NK-92 treated with Interleukin-12 subunit alpha and Interleukin-12 subunit beta, amount 100 ng/mL, for 24 hours (cell line): ENCODE measurements at regions not wholly inside any gene's neighbourhood (a gene's known extent, or its start where the extent isn't known, plus 50 kb on each side); places are given as distances from the start of the nearest gene placed in this dataset.
"Not testable (repeated sequence)": the region's sequence is repeated elsewhere in the genome, so short reads cannot be mapped to it uniquely, and the experiment has no call there.

Source experiments
- DNase-seq: peaks from one replicate; lab custom pipeline; 2025; lab: John Stamatoyannopoulos, UW

DNA sequence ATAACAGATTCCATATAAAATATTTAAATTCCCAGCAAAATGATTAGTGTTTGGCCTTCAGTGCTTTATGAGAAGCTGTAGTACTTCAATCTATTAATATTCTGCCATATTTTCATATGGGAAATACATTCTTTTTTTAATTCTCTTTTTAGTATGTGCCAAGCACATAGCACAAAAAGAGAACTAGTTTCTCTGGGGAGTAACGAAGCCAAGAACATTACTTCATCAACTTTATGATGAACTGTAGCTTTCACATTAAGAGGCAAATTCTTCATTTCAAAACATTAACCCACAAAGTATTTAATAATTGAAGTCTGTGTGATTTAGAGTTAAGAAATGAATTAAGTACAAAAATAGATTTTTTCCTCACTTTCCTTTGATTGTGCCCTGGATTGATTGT lies 281.0 kb upstream of the EYS start:
- DNase-seq, result no peak

DNA sequence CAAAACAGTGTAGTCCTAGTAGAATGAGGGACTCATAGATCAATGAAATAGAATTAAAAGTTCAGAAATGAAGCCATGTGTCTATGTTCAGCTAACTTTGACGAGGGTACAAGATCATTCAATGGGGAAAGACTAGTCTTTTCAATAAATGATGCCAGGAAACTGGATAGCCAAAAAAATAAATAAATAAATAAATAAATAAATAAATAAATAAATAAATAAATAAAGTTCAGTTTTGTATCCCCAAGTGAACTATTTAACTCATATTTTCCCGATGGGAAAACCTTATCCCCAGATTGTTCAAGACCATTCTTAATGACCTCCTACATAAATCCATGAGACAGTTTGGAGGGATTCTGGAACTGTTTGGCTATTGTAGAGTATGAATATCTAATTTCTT lies 277.1 kb upstream of the EYS start:
- DNase-seq, result no peak

DNA sequence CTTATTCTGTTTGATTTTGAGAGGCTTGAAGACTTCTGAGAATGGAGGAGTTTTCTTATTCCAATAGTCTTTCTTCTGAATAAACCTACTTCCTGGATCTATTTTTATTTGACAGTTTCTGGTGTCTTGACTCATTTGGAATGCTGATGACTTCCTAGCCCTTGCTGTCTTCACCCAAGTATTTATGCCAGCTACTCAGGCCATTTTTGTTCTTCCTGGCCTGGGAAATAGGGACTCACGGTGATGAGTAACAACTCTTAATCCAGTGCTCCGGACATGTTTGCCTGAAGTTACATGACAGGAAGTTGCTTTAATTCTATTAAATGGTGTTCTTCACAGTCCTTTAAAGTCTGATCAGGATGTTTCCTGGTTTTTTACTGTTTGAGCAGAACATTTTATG lies 272.1 kb upstream of the EYS start:
- DNase-seq, result no peak

DNA sequence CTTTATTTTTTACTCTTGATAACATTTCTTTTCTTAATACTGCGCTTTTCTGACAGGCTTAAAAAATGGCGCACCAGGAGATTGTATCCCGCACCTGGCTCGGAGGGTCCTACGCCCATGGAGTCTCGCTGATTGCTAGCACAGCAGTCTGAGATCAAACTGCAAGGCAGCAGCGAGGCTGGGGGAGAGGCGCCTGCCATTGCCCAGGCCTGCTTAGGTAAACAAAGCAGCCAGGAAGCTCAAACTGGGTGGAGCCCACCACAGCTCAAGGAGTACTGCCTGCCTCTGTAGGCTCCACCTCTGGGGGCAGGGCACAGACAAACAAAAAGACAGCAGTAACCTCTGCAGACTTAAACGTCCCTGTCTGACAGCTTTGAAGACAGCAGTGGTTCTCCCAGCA lies 264.2 kb upstream of the EYS start:
- not testable (repeated sequence) for DNase-seq

DNA sequence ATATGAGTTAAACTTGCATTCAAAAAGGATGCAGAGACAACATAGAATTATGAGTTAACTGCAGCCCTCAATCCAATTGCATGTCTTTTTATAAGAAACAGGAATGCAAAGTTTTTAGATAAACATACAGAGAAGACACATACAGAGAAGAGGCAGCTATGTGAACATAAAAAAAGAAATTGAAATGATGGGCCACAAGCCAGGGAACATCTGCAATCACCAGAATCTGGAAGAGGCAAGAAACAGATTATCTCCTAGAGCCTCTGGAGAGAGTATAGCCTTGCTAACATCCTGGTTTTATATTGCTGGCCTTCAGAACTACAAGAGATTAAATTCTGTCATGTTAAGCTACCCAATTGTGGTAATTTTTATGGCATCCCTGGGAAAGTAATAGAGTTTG lies 257.2 kb upstream of the EYS start:
- DNase-seq, result no peak

DNA sequence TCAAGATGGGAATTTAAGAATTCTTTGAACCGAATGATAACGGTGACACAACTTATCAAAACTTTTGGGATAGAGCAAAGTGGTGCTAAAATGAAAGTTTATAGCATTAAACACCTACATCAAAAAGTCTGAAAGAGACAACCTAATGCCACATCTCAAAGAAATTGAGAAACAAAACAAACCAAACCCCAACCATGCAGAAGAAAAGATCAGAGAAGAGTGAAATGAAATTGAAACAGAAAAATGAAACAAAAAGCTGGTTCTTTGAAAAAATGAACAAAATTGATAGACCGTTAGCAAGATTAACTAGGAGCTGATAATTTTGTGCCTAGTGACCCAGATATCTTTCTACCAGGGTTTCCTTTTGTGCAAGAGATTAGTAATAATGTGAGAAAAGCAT lies 248.0 kb upstream of the EYS start:
- no peak for DNase-seq

DNA sequence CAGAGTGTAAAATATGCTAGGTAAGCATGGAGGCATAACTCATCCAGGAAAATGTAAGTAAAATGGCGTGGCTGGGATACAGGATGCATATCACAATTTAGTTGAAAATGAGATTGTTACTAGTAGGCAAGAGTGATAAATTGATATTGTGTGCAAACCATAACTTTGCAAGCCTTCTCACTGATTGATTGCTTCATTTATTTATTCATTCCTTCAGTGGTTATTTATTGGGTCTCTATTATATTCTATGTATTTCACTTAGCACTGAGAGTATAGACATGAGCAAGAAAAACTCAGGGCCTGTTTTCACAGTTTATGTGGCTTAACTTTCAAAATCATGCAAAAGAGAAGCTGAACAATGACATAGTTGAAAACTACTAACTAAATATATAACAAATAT lies 241.0 kb upstream of the EYS start:
- DNase-seq, result no peak

DNA sequence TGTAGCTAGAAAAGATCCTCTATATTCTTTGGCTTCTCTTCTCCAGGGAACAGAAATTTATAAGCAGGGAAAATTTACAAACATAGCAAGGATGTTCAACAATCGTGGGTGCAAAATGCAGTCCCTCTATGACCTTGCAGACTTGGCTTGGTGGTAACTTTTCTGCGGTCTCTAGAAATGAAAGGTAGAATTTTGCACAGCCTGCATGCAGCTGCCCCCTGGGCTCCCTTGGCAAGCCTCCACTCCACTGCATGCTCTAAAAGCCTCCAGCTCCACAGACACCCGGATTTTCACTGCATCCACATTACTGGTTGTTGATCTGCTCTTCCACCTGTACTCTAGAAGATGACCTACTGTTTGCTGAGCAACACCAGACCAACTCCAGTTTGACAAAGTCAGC lies 236.5 kb upstream of the EYS start:
- DNase-seq, result no peak

DNA sequence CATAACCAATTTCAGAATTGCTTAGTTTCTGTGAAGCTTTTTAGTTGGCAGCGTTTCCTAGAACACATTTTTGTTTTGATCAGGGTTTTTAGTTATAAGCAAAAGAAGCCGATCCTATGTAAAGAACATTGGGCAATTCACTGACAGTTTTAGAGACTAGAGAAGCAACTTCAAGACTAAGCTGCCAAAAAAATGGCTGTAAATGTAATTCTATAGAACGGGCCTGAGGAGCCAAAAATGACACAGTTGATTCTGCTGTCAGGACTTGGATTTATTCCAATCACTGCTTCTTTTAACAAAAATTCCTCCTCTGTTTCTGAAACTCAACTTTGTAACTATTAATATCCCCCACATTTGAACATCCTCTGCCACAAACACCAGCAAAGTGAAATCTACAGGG lies 236.0 kb upstream of the EYS start:
- no peak for DNase-seq

DNA sequence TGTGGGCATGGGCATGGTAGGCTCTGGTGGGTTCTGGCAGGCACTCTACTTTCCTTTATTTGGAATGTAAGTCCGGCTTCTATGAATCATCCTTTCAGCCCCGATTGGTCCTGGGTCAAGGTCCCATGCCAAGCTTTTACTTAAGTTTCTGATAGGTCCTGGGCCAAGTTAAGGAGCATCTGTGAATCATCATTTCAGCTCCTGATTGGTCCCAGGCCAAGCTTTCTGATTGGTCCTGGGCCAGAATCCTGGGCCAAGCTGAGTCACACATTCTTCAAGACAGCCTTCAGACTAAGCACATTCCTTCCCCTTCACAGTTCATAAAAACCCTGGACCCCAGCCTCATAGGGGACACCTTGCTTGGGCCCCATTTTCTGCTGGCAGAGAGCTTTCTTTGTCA lies 231.0 kb upstream of the EYS start:
- no peak for DNase-seq

DNA sequence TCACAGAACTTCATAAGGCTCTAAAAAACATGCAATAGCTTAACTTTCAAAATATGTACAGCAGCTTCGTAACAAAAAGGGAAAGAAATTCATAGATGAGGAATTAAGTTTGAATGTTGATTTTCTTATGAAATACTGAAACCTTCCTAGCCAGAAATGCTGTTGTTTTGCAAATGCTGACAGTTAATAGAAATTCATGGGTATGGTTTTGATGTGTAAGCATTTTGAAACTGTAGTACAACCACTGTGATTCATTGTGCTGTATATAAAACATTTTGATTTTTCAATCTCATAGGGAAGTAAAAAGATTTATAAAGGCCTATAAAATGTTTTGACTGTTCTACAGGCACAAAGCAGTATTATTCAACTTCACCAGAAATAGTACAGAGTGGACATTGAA lies 228.4 kb upstream of the EYS start:
- no peak for DNase-seq

DNA sequence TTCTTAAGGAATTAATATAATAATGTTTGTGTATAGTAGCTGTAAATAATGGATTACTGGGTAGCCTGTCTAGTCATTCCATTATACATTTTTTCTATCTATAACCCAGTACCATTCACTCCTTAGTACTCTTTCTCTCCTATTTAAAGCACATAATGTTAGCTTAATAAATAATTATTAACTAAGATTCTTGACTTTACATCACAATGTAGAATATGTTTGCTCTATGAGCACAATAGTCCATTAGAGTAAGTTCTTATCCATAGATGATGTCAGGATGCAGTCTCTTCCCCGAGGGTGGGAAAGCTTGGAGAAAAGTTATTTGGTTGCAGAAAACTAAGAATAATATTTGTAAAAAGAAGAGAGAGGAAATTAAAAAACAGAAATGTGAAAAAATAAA lies 226.4 kb upstream of the EYS start:
- no peak for DNase-seq

DNA sequence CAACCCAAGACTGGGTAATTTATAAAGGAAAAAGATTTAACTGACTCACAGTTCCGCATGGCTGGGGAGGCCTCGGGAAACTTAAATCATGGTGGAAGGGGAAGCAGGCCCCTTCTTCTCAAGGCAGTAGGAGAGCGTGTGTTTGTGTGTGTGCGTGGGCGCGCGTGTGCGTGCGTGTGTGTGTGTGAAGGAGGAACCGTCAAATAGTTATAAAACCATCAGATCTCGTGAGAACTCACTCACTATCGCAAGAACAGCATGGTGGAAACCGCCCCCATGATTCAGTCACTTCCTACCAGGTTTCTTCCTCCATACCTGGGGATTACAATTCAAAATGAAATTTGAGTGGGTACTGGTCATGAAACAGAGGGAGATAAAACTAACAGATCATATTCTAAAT lies 220.1 kb upstream of the EYS start:
- DNase-seq, result no peak

DNA sequence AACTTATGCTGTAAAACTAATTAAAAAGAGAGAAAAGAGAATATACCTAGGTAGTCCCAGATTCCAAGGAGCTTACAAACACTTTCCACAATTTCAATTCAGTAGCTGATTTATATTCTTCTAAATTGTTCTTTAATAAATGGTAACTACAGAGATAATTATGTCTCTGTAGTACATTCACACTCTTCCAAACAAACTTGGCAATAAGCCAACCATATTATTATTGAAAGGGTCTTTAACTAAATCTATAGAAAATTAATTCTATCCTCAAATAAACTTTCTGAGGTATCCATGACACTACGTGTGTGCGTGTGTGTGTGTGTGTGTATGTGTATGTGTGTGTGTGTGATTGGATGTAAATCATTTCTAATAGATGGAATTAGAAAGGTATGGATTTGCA lies 217.4 kb upstream of the EYS start:
- no peak for DNase-seq

DNA sequence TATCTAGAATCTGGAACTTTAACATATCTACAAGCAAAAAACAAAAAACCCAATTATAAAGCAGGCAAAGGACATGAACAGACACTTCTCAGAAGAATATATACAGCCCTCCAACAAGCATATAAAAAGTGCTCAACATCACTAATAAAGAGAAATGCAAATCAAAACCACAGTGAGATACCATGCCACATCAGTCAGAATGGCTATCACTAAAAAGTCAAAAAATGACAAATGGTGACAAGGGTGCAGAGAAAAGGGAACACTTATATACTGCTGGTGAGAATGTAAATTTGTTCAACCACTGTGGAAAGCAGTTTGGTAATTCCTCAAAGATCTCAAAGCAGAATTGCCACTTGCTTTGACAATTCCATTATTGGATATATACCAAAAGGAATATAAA lies 215.0 kb upstream of the EYS start:
- no peak for DNase-seq

DNA sequence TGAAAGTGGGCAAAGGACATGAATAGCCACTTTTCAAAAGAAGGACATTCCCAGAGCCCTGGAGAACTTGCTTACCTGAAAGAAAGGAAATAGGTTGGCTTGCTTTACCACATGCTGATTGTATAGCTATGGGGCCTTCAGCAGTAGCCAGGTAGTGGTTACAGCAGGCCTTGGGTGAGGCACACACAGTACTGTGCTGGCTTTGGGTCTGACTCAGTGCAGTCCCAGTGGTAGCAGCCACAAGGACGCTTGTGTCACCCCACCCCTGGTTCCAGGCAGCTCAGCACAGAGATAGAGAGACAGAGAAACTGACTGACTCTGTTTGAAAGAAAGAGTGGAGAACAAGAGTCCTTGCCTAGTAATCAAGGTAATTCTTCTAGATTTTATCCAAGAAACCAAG lies 201.0 kb upstream of the EYS start:
- no peak for DNase-seq

DNA sequence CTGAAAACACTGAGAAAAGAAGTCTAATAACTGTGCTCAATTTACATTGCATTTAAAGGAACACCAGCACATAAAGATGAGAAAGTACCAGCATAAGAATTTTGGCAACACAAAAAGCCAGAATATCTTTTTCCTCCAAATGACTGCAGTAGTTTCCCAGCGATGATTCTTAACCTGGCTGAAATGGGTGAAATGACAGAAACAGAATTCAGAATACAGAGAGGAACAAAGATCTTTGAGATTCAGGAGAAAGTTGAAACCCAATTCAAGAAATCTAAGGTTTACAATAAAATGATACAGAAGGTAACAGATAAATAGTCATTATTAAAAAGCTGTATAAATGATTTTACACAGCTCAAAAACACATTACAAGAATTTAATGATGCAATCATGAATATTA lies 197.0 kb upstream of the EYS start:
- DNase-seq, result no peak

DNA sequence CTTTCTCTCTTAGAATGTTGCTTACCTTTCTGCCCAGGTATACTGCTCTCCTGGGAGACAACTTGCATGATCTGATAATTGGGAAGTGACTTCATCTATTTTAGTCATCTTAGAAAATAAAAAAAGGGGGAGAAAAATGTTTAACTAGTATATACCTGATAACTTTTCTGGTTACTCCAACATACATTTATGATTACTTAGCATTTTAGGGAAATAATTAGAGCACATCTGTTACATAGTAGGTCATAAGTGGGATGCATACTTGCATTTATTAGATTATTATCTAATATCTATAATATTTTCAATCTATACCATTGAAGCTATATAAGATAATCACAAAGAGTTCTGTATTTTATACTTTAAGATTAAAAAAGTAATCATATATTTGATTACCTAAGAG lies 193.9 kb upstream of the EYS start:
- DNase-seq, result no peak

DNA sequence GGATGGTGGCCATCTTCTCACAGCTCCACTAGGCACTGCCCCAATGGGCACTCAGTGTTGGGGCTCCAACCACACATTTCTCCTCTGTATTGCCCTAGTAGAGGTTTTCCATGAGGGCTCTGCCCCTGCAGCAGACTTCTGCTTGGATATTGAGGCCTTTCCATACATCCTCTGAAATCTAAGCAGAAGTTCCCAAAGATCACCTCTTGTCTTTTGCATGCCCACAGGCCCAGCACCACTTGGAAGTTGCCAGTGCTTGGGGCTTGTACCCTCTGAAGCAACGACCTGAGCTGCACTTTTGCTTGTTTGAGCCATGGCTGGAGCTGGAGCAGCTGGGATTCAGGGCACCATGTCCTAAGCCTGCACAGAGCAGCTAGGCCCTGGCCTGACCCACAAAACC lies 189.1 kb upstream of the EYS start:
- DNase-seq, result no peak

DNA sequence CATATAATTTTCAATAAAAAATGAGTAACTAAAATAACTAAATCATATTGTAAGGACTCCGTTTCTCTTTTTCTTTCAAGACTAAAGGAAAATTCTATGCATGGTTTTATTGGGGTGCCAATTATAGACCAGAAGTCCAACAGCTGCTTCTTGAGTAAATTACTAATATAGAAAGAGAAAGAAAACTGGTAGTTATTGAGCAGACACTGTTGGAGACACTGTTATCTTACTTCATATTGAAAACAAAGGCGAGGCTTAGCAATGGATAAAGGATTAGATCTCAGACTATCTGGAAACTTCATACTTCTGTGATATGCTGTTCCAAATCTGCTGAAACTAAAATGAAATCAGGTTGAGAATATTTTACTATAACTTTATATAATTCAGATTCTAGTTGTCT lies 169.6 kb upstream of the EYS start:
- no peak for DNase-seq

DNA sequence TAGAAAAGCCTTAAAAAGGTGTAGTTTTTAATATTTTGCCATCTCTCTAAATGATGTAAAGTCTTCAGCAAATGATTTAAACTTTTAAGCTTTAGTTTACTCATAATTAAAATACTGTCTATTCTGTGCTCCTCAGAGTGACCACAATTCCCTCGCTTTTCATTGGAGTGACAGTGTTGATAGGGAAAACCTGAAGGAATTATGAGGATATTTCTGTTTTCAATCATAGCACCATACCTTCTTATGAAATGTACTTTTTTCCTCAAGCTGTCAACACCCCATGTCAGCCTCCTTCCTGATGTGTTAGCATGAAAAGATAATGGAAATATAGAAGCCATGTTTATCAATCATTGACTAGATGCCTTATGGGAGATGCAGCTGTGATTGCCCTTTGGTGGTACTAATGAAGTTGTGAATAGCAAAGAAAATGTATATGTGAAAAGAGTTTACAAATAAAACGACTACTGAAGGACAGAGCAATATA lies 145.4 kb upstream of the EYS start:
- DNase-seq, result no peak

DNA sequence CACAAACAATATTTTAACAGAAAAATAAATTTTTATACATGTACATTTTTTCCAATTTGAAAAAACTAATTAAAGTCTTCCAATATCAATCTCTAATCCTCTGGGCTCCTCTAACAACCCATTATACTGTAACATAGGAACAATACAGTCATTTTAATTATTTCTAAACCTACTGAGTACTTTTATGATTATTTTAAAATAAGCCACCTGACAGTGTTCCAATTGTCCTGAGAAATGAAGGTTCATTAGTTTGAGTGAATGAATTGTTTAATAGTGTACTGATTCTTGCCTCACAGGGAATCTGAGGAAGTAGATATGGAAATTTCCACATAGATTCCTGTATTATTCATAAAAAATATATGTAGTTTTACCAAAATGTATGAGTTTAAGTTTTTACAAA lies 123.1 kb upstream of the EYS start:
- no peak for DNase-seq

DNA sequence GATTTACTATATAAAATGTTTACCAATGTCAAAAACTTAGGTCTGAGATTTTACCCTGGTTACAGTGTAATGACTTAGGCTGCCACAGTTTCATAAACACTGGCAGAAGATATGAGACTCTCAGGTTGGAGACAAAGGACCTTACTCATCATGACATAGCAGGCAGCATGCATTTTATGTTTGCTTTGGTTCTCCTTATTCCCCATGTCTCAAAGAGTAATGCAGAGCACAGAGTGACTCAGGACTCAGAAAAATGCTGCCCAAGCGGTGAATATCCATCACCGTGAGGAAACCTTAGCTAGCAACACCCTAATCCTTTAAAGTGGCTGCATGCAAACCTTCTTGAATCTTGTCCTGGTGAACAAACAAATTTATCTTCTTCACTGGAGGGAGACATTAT lies 112.1 kb upstream of the EYS start:
- DNase-seq, result no peak

DNA sequence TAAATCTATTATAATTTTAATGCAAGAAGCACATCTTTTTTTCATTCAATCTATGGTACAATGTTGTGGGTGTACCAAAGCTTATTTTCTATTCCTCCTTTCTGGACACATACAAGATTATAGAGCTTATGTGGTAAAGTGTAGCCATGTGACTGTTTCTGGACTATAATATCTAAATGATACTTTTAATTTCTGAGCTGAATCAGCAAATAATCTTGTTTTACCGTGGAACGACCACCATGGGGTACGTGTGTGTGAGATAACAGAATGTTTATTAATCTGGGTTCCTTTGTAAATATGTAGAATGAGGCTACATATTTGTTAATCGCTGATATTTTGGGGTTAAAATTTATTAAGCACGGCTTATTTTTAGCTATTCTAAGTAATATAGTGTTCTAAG lies 111.5 kb upstream of the EYS start:
- no peak for DNase-seq

DNA sequence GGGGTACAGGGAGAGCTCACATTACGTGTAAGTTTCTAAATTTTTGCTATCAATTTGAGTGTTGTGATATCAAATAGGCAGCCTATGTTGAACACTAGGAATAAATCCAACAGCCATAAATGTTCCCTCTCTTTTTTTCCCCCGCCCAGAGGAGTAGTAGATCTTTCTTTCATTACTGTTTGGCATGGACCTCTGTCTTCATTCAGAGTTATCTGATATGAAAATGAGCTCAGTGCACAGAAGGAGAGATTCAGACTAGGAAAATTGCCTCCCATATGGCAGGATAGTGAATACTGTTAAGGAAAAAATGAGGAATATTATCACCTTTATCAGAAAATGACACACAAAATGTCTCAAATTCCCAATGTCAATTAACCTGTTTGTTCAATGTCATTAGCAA lies 110.0 kb upstream of the EYS start:
- no peak for DNase-seq
